ENCODE measurements at regions not wholly inside any gene's neighbourhood (a gene's known extent, or its start where the extent isn't known, plus 50 kb on each side); places are given as distances from the start of the nearest gene placed in this dataset.

DNA sequence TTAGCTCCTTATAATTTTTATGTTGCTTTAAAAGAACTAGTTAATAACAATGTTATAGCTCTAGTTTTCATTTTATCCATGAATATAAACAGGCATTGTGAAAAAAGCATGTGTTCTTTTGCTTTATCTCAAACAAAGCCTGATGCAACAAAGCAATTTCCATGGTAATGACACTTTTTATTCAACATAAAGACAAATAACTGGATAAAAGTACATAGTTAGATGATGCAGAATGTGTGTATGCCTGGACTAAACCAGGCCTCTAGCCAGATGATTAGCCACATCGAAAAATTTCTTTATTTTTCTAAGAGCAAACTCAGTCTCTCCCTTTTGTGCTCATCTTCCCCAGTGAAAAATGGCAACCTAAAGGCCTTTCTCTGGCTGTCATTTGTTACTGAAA, 125.6 kb upstream of the TARS1 start:
- TF ChIP-seq RAD21 (IDR thresholded peaks at IDR 0.05; ENCODE audit: low read depth) (no peak), FOXM1 (IDR thresholded peaks at IDR 0.05; ENCODE audit: borderline replicate concordance, low read depth) (no peak), EGR1 (IDR thresholded peaks at IDR 0.05) (no peak), YY1 (IDR thresholded peaks at IDR 0.05; ENCODE audit: low read depth) (no peak), CEBPB (IDR thresholded peaks at IDR 0.05) (no peak), CREB1 (IDR thresholded peaks at IDR 0.05; ENCODE audit: low read depth) (no peak)
- TF ChIP-seq, protein P1, sequence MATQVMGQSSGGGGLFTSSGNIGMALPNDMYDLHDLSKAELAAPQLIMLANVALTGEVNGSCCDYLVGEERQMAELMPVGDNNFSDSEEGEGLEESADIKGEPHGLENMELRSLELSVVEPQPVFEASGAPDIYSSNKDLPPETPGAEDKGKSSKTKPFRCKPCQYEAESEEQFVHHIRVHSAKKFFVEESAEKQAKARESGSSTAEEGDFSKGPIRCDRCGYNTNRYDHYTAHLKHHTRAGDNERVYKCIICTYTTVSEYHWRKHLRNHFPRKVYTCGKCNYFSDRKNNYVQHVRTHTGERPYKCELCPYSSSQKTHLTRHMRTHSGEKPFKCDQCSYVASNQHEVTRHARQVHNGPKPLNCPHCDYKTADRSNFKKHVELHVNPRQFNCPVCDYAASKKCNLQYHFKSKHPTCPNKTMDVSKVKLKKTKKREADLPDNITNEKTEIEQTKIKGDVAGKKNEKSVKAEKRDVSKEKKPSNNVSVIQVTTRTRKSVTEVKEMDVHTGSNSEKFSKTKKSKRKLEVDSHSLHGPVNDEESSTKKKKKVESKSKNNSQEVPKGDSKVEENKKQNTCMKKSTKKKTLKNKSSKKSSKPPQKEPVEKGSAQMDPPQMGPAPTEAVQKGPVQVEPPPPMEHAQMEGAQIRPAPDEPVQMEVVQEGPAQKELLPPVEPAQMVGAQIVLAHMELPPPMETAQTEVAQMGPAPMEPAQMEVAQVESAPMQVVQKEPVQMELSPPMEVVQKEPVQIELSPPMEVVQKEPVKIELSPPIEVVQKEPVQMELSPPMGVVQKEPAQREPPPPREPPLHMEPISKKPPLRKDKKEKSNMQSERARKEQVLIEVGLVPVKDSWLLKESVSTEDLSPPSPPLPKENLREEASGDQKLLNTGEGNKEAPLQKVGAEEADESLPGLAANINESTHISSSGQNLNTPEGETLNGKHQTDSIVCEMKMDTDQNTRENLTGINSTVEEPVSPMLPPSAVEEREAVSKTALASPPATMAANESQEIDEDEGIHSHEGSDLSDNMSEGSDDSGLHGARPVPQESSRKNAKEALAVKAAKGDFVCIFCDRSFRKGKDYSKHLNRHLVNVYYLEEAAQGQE (IDR thresholded peaks at IDR 0.05; ENCODE audit: low read depth) = no peak
- TF ChIP-seq, protein P2, sequence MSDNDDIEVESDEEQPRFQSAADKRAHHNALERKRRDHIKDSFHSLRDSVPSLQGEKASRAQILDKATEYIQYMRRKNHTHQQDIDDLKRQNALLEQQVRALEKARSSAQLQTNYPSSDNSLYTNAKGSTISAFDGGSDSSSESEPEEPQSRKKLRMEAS (IDR thresholded peaks at IDR 0.05) = no peak
